ENCODE measurements at regions not wholly inside any gene's neighbourhood (a gene's known extent, or its start where the extent isn't known, plus 50 kb on each side); places are given as distances from the start of the nearest gene placed in this dataset.
A peak's percentile ranks its signal among the peaks of the same experiment; 100 is the strongest.

GRCh38 chr2:129376426-129377077 lies 602.9 kb upstream of the RAB6C start:
- Histone ChIP-seq H3K9ac (no peak overlapping the region), H3K27me3 (no peaks in the 10 kb centered on the region), H3K4me2 (peak overlapping the region; percentile 29), H3K27ac (0 out of 2 replicates have a peak overlapping the region, but pooled peaks have one; percentile 53), H4K20me1 (no peaks in the 10 kb centered on the region), H3K36me3 (no peaks in the 10 kb centered on the region), H3K4me1 (peaks cover 66% of the 10 kb centered on the region), H3K4me3 (no peak overlapping the region), H3K9me3 (peaks cover 4% of the 10 kb centered on the region; the same call in 1 of the 2 replicates)
- TF ChIP-seq Cebpa-rat (IDR thresholded peaks at IDR 0.05): no peak

- Histone ChIP-seq H3K27ac (peak overlapping the region; percentile 53; the same call in 1 of the 2 replicates), H3K4me2 (peak overlapping the region; percentile 29), H3K36me3 (no peaks in the 10 kb centered on the region), H3K4me1 (peaks cover 66% of the 10 kb centered on the region), H3K4me3 (no peak overlapping the region), H4K20me1 (no peaks in the 10 kb centered on the region), H3K27me3 (no peaks in the 10 kb centered on the region), H3K9me3 (peaks cover 9% of the 10 kb centered on the region; the same call in 1 of the 2 replicates), H3K9ac (peak overlapping the region; percentile 11; the same call in 1 of the 2 replicates)
- no peak for TF ChIP-seq Cebpa-rat (IDR thresholded peaks at IDR 0.05)
Measured at GRCh38 chr2:129377078-129377469, 602.4 kb upstream of the RAB6C start.

GRCh38 chr2:129378186-129378585 lies 601.3 kb upstream of the RAB6C start:
- no peaks in the 10 kb centered on the region for H4K20me1 ChIP-seq
- H3K4me1 ChIP-seq: peaks cover 65% of the 10 kb centered on the region
- H3K36me3 ChIP-seq: no peaks in the 10 kb centered on the region
- H3K9me3 ChIP-seq: peaks cover 9% of the 10 kb centered on the region; the same call in 1 of the 2 replicates
- H3K9ac ChIP-seq: no peak overlapping the region
- H3K27ac ChIP-seq: no peak overlapping the region
- no peak overlapping the region for H3K4me3 ChIP-seq
- no peaks in the 10 kb centered on the region for H3K27me3 ChIP-seq
- no peak for TF ChIP-seq Cebpa-rat (IDR thresholded peaks at IDR 0.05)
- H3K4me2 ChIP-seq: no peak overlapping the region

GRCh38 chr2:129379411-129379810 lies 600.1 kb upstream of the RAB6C start:
- Histone ChIP-seq H3K4me1 (peaks cover 53% of the 10 kb centered on the region), H3K9me3 (peaks cover 9% of the 10 kb centered on the region; the same call in 1 of the 2 replicates), H3K36me3 (no peaks in the 10 kb centered on the region), H3K27ac (peak overlapping the region; percentile 49), H3K27me3 (no peaks in the 10 kb centered on the region), H3K4me3 (no peak overlapping the region), H4K20me1 (no peaks in the 10 kb centered on the region), H3K4me2 (peak overlapping the region; percentile 56), H3K9ac (no peak overlapping the region)
- TF ChIP-seq Cebpa-rat (IDR thresholded peaks at IDR 0.05): no peak

- H3K9ac ChIP-seq: no peak overlapping the region
- no peak overlapping the region for H3K4me2 ChIP-seq
- no peaks in the 10 kb centered on the region for H3K36me3 ChIP-seq
- no peaks in the 10 kb centered on the region for H3K27me3 ChIP-seq
- H3K4me1 ChIP-seq: peaks cover 30% of the 10 kb centered on the region
- no peak overlapping the region for H3K4me3 ChIP-seq
- H4K20me1 ChIP-seq: no peaks in the 10 kb centered on the region
- no peak overlapping the region for H3K27ac ChIP-seq
- peaks cover 9% of the 10 kb centered on the region; the same call in 1 of the 2 replicates for H3K9me3 ChIP-seq
- TF ChIP-seq Cebpa-rat (IDR thresholded peaks at IDR 0.05): no peak
Measured at GRCh38 chr2:129381789-129382188, 597.7 kb upstream of the RAB6C start.

- Histone ChIP-seq H3K9ac (no peak overlapping the region), H3K4me3 (no peak overlapping the region), H3K9me3 (no peaks in the 10 kb centered on the region), H3K36me3 (no peaks in the 10 kb centered on the region), H3K27me3 (no peaks in the 10 kb centered on the region), H3K27ac (no peak overlapping the region), H4K20me1 (no peaks in the 10 kb centered on the region), H3K4me1 (no peaks in the 10 kb centered on the region), H3K4me2 (no peak overlapping the region)
- TF ChIP-seq Cebpa-rat (IDR thresholded peaks at IDR 0.05): no peak
Measured at GRCh38 chr2:129388870-129389269, 590.6 kb upstream of the RAB6C start.

- H3K27ac ChIP-seq: no peak overlapping the region
- TF ChIP-seq Cebpa-rat (IDR thresholded peaks at IDR 0.05): no peak
Measured at GRCh38 chr2:129393816-129394215, 585.6 kb upstream of the RAB6C start.

GRCh38 chr2:129396980-129397599 lies 582.4 kb upstream of the RAB6C start:
- H3K9me3 ChIP-seq: no peaks in the 10 kb centered on the region
- no peak overlapping the region for H3K4me2 ChIP-seq
- no peak overlapping the region for H3K9ac ChIP-seq
- H3K4me3 ChIP-seq: no peak overlapping the region
- no peak for TF ChIP-seq Cebpa-rat (IDR thresholded peaks at IDR 0.05)
- H3K36me3 ChIP-seq: no peaks in the 10 kb centered on the region
- no peak overlapping the region for H3K27ac ChIP-seq
- H3K27me3 ChIP-seq: no peaks in the 10 kb centered on the region
- peaks cover 12% of the 10 kb centered on the region for H3K4me1 ChIP-seq
- H4K20me1 ChIP-seq: no peaks in the 10 kb centered on the region

More at GRCh38 chr2:129393816-129394215, 585.6 kb upstream of the RAB6C start:
- Histone ChIP-seq H3K4me1 (no peaks in the 10 kb centered on the region), H3K27me3 (no peaks in the 10 kb centered on the region), H3K4me2 (no peak overlapping the region), H3K9ac (no peak overlapping the region), H3K4me3 (no peak overlapping the region), H4K20me1 (no peaks in the 10 kb centered on the region), H3K36me3 (no peaks in the 10 kb centered on the region), H3K9me3 (no peaks in the 10 kb centered on the region)

- H3K36me3 ChIP-seq: no peaks in the 10 kb centered on the region
- TF ChIP-seq Cebpa-rat (IDR thresholded peaks at IDR 0.05): no peak
- H3K4me3 ChIP-seq: no peak overlapping the region
- no peak overlapping the region for H3K9ac ChIP-seq
- H3K27me3 ChIP-seq: no peaks in the 10 kb centered on the region
- H3K4me1 ChIP-seq: peaks cover 12% of the 10 kb centered on the region
- H3K4me2 ChIP-seq: peak overlapping the region; percentile 36
- no peaks in the 10 kb centered on the region for H4K20me1 ChIP-seq
- H3K27ac ChIP-seq: no peak overlapping the region
- no peaks in the 10 kb centered on the region for H3K9me3 ChIP-seq
Measured at GRCh38 chr2:129400826-129401225, 578.6 kb upstream of the RAB6C start.

- Histone ChIP-seq H3K9ac (no peak overlapping the region), H3K4me3 (no peak overlapping the region), H3K36me3 (no peaks in the 10 kb centered on the region), H4K20me1 (no peaks in the 10 kb centered on the region), H3K27ac (no peak overlapping the region), H3K4me2 (no peak overlapping the region), H3K27me3 (no peaks in the 10 kb centered on the region), H3K4me1 (peaks cover 12% of the 10 kb centered on the region), H3K9me3 (no peaks in the 10 kb centered on the region)
- no peak for TF ChIP-seq Cebpa-rat (IDR thresholded peaks at IDR 0.05)
Measured at GRCh38 chr2:129402076-129402475, 577.4 kb upstream of the RAB6C start.

Measured in BLaER1 (cell line).